A673 (cell line): ENCODE measurements at regions not wholly inside any gene's neighbourhood (a gene's known extent, or its start where the extent isn't known, plus 50 kb on each side); places are given as distances from the start of the nearest gene placed in this dataset.

ENCODE experiments used
- EZH2 ChIP-seq: fragments of 200-600 bp; sonication (generic); IDR thresholded peaks from 2 replicates; pipeline ENCODE4 v1.6.1; 2017; ENCODE audit warnings: borderline replicate concordance, low read depth, mild to moderate bottlenecking, mixed read lengths, antibody characterized with exemption, low read length; ENCODE audit not compliant: poor library complexity, severe bottlenecking
- TF ChIP-seq, protein P1 (sequence below): fragments of 300-800, 200-600 bp; sonication (generic); conservative IDR thresholded peaks from 2 replicates; pipeline ENCODE4 v1.5.1; 2017; ENCODE audit warnings: low read depth, mild to moderate bottlenecking, antibody characterized with exemption, low read length, moderate library complexity, mixed read lengths

- TF ChIP-seq, protein P1, sequence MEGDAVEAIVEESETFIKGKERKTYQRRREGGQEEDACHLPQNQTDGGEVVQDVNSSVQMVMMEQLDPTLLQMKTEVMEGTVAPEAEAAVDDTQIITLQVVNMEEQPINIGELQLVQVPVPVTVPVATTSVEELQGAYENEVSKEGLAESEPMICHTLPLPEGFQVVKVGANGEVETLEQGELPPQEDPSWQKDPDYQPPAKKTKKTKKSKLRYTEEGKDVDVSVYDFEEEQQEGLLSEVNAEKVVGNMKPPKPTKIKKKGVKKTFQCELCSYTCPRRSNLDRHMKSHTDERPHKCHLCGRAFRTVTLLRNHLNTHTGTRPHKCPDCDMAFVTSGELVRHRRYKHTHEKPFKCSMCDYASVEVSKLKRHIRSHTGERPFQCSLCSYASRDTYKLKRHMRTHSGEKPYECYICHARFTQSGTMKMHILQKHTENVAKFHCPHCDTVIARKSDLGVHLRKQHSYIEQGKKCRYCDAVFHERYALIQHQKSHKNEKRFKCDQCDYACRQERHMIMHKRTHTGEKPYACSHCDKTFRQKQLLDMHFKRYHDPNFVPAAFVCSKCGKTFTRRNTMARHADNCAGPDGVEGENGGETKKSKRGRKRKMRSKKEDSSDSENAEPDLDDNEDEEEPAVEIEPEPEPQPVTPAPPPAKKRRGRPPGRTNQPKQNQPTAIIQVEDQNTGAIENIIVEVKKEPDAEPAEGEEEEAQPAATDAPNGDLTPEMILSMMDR, result no peak
- TF ChIP-seq EZH2, result no peak
These were observed 105.3 kb downstream of the NR2F2 start for GRCh38 chr15:96435841-96436240.
